IMR-90 (cell line): ENCODE measurements at regions not wholly inside any gene's neighbourhood (a gene's known extent, or its start where the extent isn't known, plus 50 kb on each side); places are given as distances from the start of the nearest gene placed in this dataset.

Source experiments
- ATAC-seq: fragments of 200-7000 bp; cut with Tn5 transposase; 2 replicates; pipeline ENCODE4 v1.9.1; 2020; ENCODE audit warnings: low read depth, mild to moderate bottlenecking, moderate library complexity
- BruUV-seq: library from RNA; stranded (reverse); fragments of 400-500 nt; replicated peaks from 2 replicates; lab custom pipeline; 2021; lab: Mats Ljungman, UMichigan
- CTCF ChIA-PET: fragments of 300-600 bp; formaldehyde crosslinking; extraction: SDS; loops from one replicate; lab custom pipeline; 2021; ENCODE audit warnings: antibody characterized with exemption; lab: Yijun Ruan, JAX
- POLR2A ChIA-PET: fragments of 300-600 bp; sonication (Branson Sonifier 250); formaldehyde crosslinking; loops from one replicate; lab custom pipeline; 2022; ENCODE audit warnings: antibody characterized with exemption; ENCODE audit not compliant: unreplicated experiment; lab: Charles Lee
- DNase-seq: peaks from one replicate; pipeline ENCODE4 v3.0.0; 2013
- H2AFZ ChIP-seq: replicated peaks from 2 replicates; pipeline ENCODE3; 2013; ENCODE audit warnings: low read length, mild to moderate bottlenecking; ENCODE audit not compliant: poor library complexity
- H2AK5ac ChIP-seq: 2 replicates; pipeline ENCODE4 v1.6.1; 2013; ENCODE audit warnings: low read depth, low read length, inconsistent platforms
- H2AK9ac ChIP-seq: replicated peaks from 2 replicates; pipeline ENCODE3; 2013; ENCODE audit warnings: mild to moderate bottlenecking, low read depth, low read length, moderate library complexity; ENCODE audit not compliant: poor library complexity
- H2BK120ac ChIP-seq: 2 replicates; pipeline ENCODE4 v1.6.1; 2013; ENCODE audit warnings: low read depth, low read length, inconsistent platforms
- H2BK15ac ChIP-seq: 3 replicates; pipeline ENCODE4 v1.6.1; 2013; ENCODE audit warnings: low read depth, low read length, inconsistent platforms
- H2BK20ac ChIP-seq: 2 replicates; pipeline ENCODE4 v1.6.1; 2013; ENCODE audit warnings: low read depth, mild to moderate bottlenecking, inconsistent platforms, low read length, moderate library complexity
- H2BK5ac ChIP-seq: 2 replicates; pipeline ENCODE4 v1.6.1; 2013; ENCODE audit warnings: mild to moderate bottlenecking, low read depth, low read length, inconsistent platforms; ENCODE audit not compliant: poor library complexity, severe bottlenecking
- H3K14ac ChIP-seq: replicated peaks from 2 replicates; pipeline ENCODE4 v1.6.1; 2013; ENCODE audit warnings: low read depth, low read length, inconsistent platforms
- H3K18ac ChIP-seq: 2 replicates; pipeline ENCODE4 v1.6.1; 2013; ENCODE audit warnings: low read depth, low read length, control low read depth
- H3K23ac ChIP-seq: 2 replicates; pipeline ENCODE4 v1.6.1; 2013; ENCODE audit warnings: low read depth, low read length, inconsistent platforms
- H3K27ac ChIP-seq: 2 replicates; pipeline ENCODE4 v1.5.1; 2013; ENCODE audit warnings: mild to moderate bottlenecking, control low read depth, low read length; ENCODE audit not compliant: insufficient read depth
- H3K27me3 ChIP-seq: 2 replicates; pipeline ENCODE4 v1.6.1; 2013; ENCODE audit warnings: low read length; ENCODE audit not compliant: control insufficient read depth, insufficient read depth
- H3K36me3 ChIP-seq: 2 replicates; pipeline ENCODE4 v1.6.1; 2013; ENCODE audit warnings: low read length, mixed read lengths; ENCODE audit not compliant: control insufficient read depth, insufficient read depth
- H3K4ac ChIP-seq: 2 replicates; pipeline ENCODE4 v1.6.1; 2013; ENCODE audit warnings: low read depth, low read length, inconsistent platforms
- H3K4me1 ChIP-seq: 2 replicates; pipeline ENCODE4 v1.6.1; 2013; ENCODE audit warnings: low read length, mixed read lengths; ENCODE audit not compliant: control insufficient read depth, insufficient read depth
- H3K4me2 ChIP-seq: 2 replicates; pipeline ENCODE4 v1.6.1; 2013; ENCODE audit warnings: low read depth, mild to moderate bottlenecking, control low read depth, low read length, moderate library complexity
- H3K4me3 ChIP-seq: 2 replicates; pipeline ENCODE4 v1.5.1; 2013; ENCODE audit warnings: low read depth, mild to moderate bottlenecking, control low read depth, low read length, moderate library complexity; ENCODE audit not compliant: insufficient read depth
- H3K56ac ChIP-seq: 2 replicates; pipeline ENCODE4 v1.6.1; 2013; ENCODE audit warnings: low read length, inconsistent platforms; ENCODE audit not compliant: insufficient read depth; ENCODE audit errors: extremely low read depth
- H3K79me1 ChIP-seq, 2 experiments: 2 replicates each; pipeline ENCODE4 v1.6.1; 2013; ENCODE audit warnings: low read length in 2 of 2, inconsistent platforms in 1 of 2, low read depth in 1 of 2
- H3K9ac ChIP-seq: 2 replicates; pipeline ENCODE4 v1.6.1; 2013; ENCODE audit warnings: low read depth, low read length, control low read depth
- H3K9me1 ChIP-seq: 2 replicates; pipeline ENCODE4 v1.6.1; 2013; ENCODE audit warnings: low read length, inconsistent platforms; ENCODE audit not compliant: insufficient read depth
- H3K9me3 ChIP-seq: 2 replicates; pipeline ENCODE4 v1.6.1; 2013; ENCODE audit warnings: low read length; ENCODE audit not compliant: control insufficient read depth, insufficient read depth
- H4K20me1 ChIP-seq: 2 replicates; pipeline ENCODE4 v1.6.1; 2013; ENCODE audit warnings: low read length, inconsistent platforms; ENCODE audit not compliant: insufficient read depth
- H4K5ac ChIP-seq: 2 replicates; pipeline ENCODE4 v1.6.1; 2013; ENCODE audit warnings: mild to moderate bottlenecking, low read depth, low read length, control low read depth
- H4K8ac ChIP-seq, 2 experiments: 2 replicates each; pipeline ENCODE4 v1.6.1; 2013; ENCODE audit warnings: low read depth in 2 of 2, low read length in 2 of 2, control low read depth in 1 of 2, inconsistent platforms in 1 of 2
- H4K91ac ChIP-seq: 2 replicates; pipeline ENCODE4 v1.6.1; 2013; ENCODE audit warnings: low read depth, low read length, inconsistent platforms; ENCODE audit not compliant: insufficient read depth
- BHLHE40 ChIP-seq: fragments of 150-350 bp; IDR thresholded peaks from 2 replicates; pipeline ENCODE4 v1.6.1; 2016; ENCODE audit warnings: mild to moderate bottlenecking, low read depth, low read length
- CHD1 ChIP-seq: IDR thresholded peaks from 2 replicates; pipeline ENCODE4 v1.6.1; 2012; ENCODE audit warnings: low read depth, low read length, improper control_type of control experiment
- MAFK ChIP-seq: IDR thresholded peaks from 2 replicates; pipeline ENCODE4 v1.6.1; 2012; ENCODE audit warnings: low read depth, low read length, improper control_type of control experiment
- MXI1 ChIP-seq: IDR thresholded peaks from 2 replicates; pipeline ENCODE4 v1.6.1; 2012; ENCODE audit warnings: low read depth, mild to moderate bottlenecking, low read length, moderate library complexity, borderline replicate concordance
- POLR2A ChIP-seq: IDR thresholded peaks from 2 replicates; pipeline ENCODE4 v1.6.1; 2012; ENCODE audit warnings: mild to moderate bottlenecking, low read depth, low read length
- RFX5 ChIP-seq: IDR thresholded peaks from 2 replicates; pipeline ENCODE4 v1.8.0; 2012; ENCODE audit warnings: low read depth, mild to moderate bottlenecking, low read length, moderate library complexity
- WGBS, 2 experiments: methylation state at CpG; one replicate each; pipeline versions ENCODE4 v1.1.5 to v1.1.7; 2013; ENCODE audit warnings: missing lambda C conversion rate in 2 of 2; ENCODE audit not compliant: insufficient read length in 1 of 2; ENCODE audit errors: extremely low coverage in 2 of 2; 5-methylcytosine and 5-hydroxymethylcytosine counted together
- dilution Hi-C: fragments of 300-500 bp; cut with HindIII; formaldehyde crosslinking; loops from one replicate; pipeline ENCODE4 v1.14.3; 2018; ENCODE audit warnings: low sequenced_read_pairs; ENCODE audit not compliant: unreplicated experiment
- in situ Hi-C: fragments of 300-500 bp; cut with MboI; formaldehyde crosslinking; loops from 3 replicates; pipeline ENCODE4 v1.14.3; 2019; ENCODE audit warnings: low sequenced_read_pairs, inconsistent platforms, mixed read lengths
- intact Hi-C: fragments of 100-400 bp; cut with micrococcal nuclease; formaldehyde crosslinking; loops from 2 replicates; pipeline ENCODE4 v1.10.0; 2022
- TF ChIP-seq, protein P1 (sequence below): conservative IDR thresholded peaks from 2 replicates; pipeline ENCODE4 v1.5.1; 2012; ENCODE audit warnings: mild to moderate bottlenecking, low read depth, low read length, improper control_type of control experiment
- TF ChIP-seq, protein P2 (sequence below): fragments of 150-350 bp; IDR thresholded peaks from 2 replicates; pipeline ENCODE4 v1.6.1; 2016; ENCODE audit warnings: low read depth, mild to moderate bottlenecking, low read length, moderate library complexity, borderline replicate concordance

DNA sequence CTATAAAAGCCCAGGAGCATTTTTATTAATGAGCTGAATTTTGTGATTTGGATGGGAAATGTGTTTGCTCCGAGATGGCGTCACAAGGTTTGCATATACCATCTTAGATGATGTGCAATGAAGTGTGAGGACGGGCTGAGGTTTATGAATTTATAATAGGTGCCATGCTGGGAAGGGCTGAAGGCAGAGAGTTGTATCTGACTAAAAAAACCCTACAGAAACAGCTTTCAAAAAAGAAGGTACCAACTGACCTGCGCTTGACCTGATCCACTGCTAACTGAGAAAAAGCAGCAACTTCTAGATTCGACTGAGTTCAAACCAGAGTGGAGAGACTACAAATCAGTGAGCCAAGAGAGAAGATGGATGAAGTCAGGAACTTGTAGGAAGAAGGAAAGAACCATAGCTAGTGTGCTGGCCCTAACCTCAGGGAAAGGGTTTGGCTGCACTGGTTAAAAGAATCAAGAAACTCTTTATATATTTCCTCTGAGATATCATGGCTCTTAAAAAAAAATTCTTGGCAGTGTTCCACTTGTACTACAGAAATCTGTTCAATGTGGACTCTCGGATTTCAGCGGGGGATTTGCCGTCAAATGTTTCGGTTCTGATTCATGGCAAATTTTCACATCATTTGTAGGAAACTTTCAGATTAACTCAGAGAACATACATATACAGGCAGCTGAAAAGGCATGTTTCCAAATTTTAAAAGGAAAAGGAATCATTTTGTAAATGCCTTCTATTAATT is 56.5 kb upstream of the HDGFL1 start:
- Histone ChIP-seq H2BK120ac (no peak overlapping the region), H2BK5ac (no peak overlapping the region), H2BK15ac (peak overlapping the region; percentile 47; the same call in 1 of the 3 replicates), H4K91ac (peak overlapping the region; percentile 26; the same call in 1 of the 2 replicates), H3K4me2 (peak overlapping the region; percentile 39), H3K27me3 (no peaks in the 10 kb centered on the region), H4K8ac (peak overlapping the region; percentile 6 to 35; a peak in 2 of 4 replicates), H2AK5ac (no peak overlapping the region), H3K9me3 (no peaks in the 10 kb centered on the region), H3K18ac (peak overlapping the region; percentile 45; the same call in 1 of the 2 replicates), H2BK20ac (no peak overlapping the region), H3K4me3 (no peak overlapping the region), H3K23ac (no peak overlapping the region), H3K9ac (peak overlapping the region; percentile 41; the same call in 1 of the 2 replicates), H2AFZ (no peak overlapping the region), H3K9me1 (no peaks in the 10 kb centered on the region), H3K56ac (no peak overlapping the region), H2AK9ac (no peak overlapping the region), H3K14ac (peak overlapping the region; percentile 89), H3K4ac (peak overlapping the region; percentile 11; the same call in 1 of the 2 replicates), H4K20me1 (no peaks in the 10 kb centered on the region), H4K5ac (no peak overlapping the region), H3K36me3 (no peaks in the 10 kb centered on the region), H3K27ac (peak overlapping the region; percentile 37; the same call in 1 of the 2 replicates), H3K79me1 (no peaks in the 10 kb centered on the region), H3K4me1 (peaks cover 5% of the 10 kb centered on the region; the same call in 1 of the 2 replicates)
- ChIA-PET POLR2A (no interaction called here), CTCF (interaction anchor here (0.5 to 0.6 kb wide), 2 partner anchors 15 to 724 kb away, joined by 4 read pairs; no protein-coding TSS in a partner anchor)
- in situ Hi-C loops, result no loop called here
- peak; percentile 86 for DNase-seq
- intact Hi-C loops, result no loop called here
- no CpG with 5 or more reads among the region's 9 CpGs for WGBS, 2 experiments
- dilution Hi-C loops, result no loop called here
- peak; percentile 62; the same call in 1 of the 2 replicates for ATAC-seq
- no TSS peak for BruUV-seq
- TF ChIP-seq, protein P1, sequence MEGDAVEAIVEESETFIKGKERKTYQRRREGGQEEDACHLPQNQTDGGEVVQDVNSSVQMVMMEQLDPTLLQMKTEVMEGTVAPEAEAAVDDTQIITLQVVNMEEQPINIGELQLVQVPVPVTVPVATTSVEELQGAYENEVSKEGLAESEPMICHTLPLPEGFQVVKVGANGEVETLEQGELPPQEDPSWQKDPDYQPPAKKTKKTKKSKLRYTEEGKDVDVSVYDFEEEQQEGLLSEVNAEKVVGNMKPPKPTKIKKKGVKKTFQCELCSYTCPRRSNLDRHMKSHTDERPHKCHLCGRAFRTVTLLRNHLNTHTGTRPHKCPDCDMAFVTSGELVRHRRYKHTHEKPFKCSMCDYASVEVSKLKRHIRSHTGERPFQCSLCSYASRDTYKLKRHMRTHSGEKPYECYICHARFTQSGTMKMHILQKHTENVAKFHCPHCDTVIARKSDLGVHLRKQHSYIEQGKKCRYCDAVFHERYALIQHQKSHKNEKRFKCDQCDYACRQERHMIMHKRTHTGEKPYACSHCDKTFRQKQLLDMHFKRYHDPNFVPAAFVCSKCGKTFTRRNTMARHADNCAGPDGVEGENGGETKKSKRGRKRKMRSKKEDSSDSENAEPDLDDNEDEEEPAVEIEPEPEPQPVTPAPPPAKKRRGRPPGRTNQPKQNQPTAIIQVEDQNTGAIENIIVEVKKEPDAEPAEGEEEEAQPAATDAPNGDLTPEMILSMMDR, result no peak
- TF ChIP-seq BHLHE40 (no peak), RFX5 (no peak), POLR2A (no peak), MAFK (no peak), MXI1 (no peak), CHD1 (no peak)
- TF ChIP-seq, protein P2, sequence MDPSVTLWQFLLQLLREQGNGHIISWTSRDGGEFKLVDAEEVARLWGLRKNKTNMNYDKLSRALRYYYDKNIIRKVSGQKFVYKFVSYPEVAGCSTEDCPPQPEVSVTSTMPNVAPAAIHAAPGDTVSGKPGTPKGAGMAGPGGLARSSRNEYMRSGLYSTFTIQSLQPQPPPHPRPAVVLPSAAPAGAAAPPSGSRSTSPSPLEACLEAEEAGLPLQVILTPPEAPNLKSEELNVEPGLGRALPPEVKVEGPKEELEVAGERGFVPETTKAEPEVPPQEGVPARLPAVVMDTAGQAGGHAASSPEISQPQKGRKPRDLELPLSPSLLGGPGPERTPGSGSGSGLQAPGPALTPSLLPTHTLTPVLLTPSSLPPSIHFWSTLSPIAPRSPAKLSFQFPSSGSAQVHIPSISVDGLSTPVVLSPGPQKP, result no peak
